HepG2 (cell line): ENCODE measurements at regions not wholly inside any gene's neighbourhood (a gene's known extent, or its start where the extent isn't known, plus 50 kb on each side); places are given as distances from the start of the nearest gene placed in this dataset.

Experiments
- BORCS8-MEF2B ChIP-seq: sonication (generic); formaldehyde crosslinking; IDR thresholded peaks from 2 replicates; pipeline ENCODE4 v1.8.0; 2022; ENCODE audit warnings: mild to moderate bottlenecking, missing genetic modification reagents
- CBX1 ChIP-seq: IDR thresholded peaks from one replicate; pipeline ENCODE4 v1.6.1; 2016; ENCODE audit warnings: antibody characterized with exemption, low read depth
- ELF3 ChIP-seq: IDR thresholded peaks from 2 replicates; pipeline ENCODE4 v1.6.1; 2016; ENCODE audit warnings: missing genetic modification reagents, missing compliant biosample characterization
- EZH2 ChIP-seq: conservative IDR thresholded peaks from 2 replicates; pipeline ENCODE4 v1.6.1; 2012; ENCODE audit warnings: mild to moderate bottlenecking, low read depth, low read length, moderate library complexity
- MXD1 ChIP-seq: sonication (generic); formaldehyde crosslinking; IDR thresholded peaks from 2 replicates; pipeline ENCODE4 v1.4.0; 2020; ENCODE audit warnings: mild to moderate bottlenecking, missing genetic modification reagents
- NFYB ChIP-seq: sonication (generic); formaldehyde crosslinking; IDR thresholded peaks from 2 replicates; pipeline ENCODE4 v1.4.0; 2020; ENCODE audit warnings: missing genetic modification reagents
- PHB2 ChIP-seq: fragments of 450-650 bp; IDR thresholded peaks from 2 replicates; pipeline ENCODE4 v1.6.1; 2018; ENCODE audit not compliant: partially characterized antibody
- PHF21A ChIP-seq: sonication (generic); formaldehyde crosslinking; IDR thresholded peaks from 2 replicates; pipeline ENCODE4 v1.5.0; 2020; ENCODE audit warnings: mild to moderate bottlenecking, missing genetic modification reagents
- SAFB2 ChIP-seq: sonication (generic); formaldehyde crosslinking; IDR thresholded peaks from 2 replicates; pipeline ENCODE4 v1.5.1; 2020; ENCODE audit warnings: missing genetic modification reagents, low read depth, mild to moderate bottlenecking, borderline replicate concordance
- SP140L ChIP-seq: sonication (generic); formaldehyde crosslinking; IDR thresholded peaks from 2 replicates; pipeline ENCODE4 v1.4.0; 2020; ENCODE audit warnings: missing genetic modification reagents, borderline replicate concordance
- TFDP1 ChIP-seq: IDR thresholded peaks from 2 replicates; pipeline ENCODE4 v1.6.1; 2016; ENCODE audit warnings: missing compliant biosample characterization, missing genetic modification reagents, borderline replicate concordance
- ZNF282 ChIP-seq: fragments of 450-650 bp; IDR thresholded peaks from 2 replicates; pipeline ENCODE4 v1.6.1; 2018; ENCODE audit not compliant: partially characterized antibody
- ZNF326 ChIP-seq: sonication (generic); formaldehyde crosslinking; IDR thresholded peaks from 2 replicates; pipeline ENCODE4 v1.4.0; 2020; ENCODE audit warnings: missing genetic modification reagents, borderline replicate concordance
- ZNF33B ChIP-seq: sonication (generic); formaldehyde crosslinking; IDR thresholded peaks from 2 replicates; pipeline ENCODE4 v1.5.1; 2020; ENCODE audit warnings: mild to moderate bottlenecking, missing genetic modification reagents
- ZNF496 ChIP-seq: sonication (generic); formaldehyde crosslinking; IDR thresholded peaks from 2 replicates; pipeline ENCODE4 v1.8.1; 2023; ENCODE audit warnings: mild to moderate bottlenecking, moderate library complexity, missing genetic modification reagents; ENCODE audit not compliant: insufficient replicate concordance
- ZNF720 ChIP-seq: sonication (generic); formaldehyde crosslinking; IDR thresholded peaks from 2 replicates; pipeline ENCODE4 v1.4.0; 2020; ENCODE audit warnings: missing genetic modification reagents
- TF ChIP-seq, protein P1 (sequence below): sonication (generic); formaldehyde crosslinking; IDR thresholded peaks from 2 replicates; pipeline ENCODE4 v1.5.1; 2020; ENCODE audit warnings: missing genetic modification reagents, mild to moderate bottlenecking, borderline replicate concordance
- TF ChIP-seq, protein P2 (sequence below): sonication (generic); formaldehyde crosslinking; IDR thresholded peaks from 2 replicates; pipeline ENCODE4 v1.5.0; 2020; ENCODE audit warnings: mild to moderate bottlenecking, missing genetic modification reagents, borderline replicate concordance
- TF ChIP-seq, protein P3 (sequence below): sonication (generic); IDR thresholded peaks from 2 replicates; pipeline ENCODE4 v1.6.1; 2016; ENCODE audit warnings: low read depth, borderline replicate concordance

DNA sequence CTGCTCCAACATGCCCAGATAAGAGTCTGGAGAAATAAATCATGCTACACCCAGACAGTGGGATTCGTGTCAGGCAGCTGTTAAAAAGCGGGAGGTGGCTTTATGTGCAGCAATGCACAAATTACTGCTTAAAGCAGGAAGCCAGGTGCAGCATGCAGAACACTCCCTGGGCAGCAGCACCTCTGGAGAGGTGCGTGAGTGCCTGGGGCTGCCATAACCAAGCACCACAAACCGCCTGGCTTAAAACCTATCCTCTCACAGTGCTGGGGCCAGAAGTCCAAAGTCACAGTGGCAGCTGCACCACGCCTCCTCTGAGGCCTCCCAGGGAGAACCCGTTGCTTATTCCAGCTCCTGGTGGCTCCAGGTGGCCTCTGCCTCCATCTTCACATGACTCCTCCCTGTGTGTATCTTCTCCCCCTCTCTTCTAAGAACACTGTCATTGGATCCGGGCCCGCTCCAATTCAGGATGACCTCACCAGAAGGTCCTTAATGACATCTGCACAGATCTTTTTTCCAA is 115.6 kb downstream of the SIK1 start (continued):
- TF ChIP-seq TFDP1 (CRISPR knock-in tag) = no peak
- no peak for TF ChIP-seq ZNF326 (CRISPR knock-in tag)
- no peak for TF ChIP-seq MXD1 (CRISPR knock-in tag)
- 0 out of 2 replicates have a peak, but pooled peaks have one; percentile 15 for TF ChIP-seq PHF21A (CRISPR knock-in tag)
- TF ChIP-seq, protein P1, sequence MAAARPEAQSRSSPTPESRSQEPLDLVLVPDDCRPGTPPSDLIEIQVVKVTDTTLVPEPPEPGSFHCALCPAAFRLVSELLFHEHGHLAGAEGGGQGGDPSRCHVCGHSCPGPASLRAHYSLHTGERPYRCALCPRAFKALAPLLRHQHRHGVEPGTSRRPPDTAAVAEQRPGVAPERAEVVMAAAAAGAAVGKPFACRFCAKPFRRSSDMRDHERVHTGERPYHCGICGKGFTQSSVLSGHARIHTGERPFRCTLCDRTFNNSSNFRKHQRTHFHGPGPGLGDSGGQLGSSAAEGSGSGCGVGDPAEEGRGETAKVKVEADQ (CRISPR knock-in tag) = no peak
- TF ChIP-seq NFYB = no peak
- TF ChIP-seq ZNF282 = no peak
- no peak for TF ChIP-seq ELF3
- no peak for TF ChIP-seq ZNF496
- TF ChIP-seq, protein P2, sequence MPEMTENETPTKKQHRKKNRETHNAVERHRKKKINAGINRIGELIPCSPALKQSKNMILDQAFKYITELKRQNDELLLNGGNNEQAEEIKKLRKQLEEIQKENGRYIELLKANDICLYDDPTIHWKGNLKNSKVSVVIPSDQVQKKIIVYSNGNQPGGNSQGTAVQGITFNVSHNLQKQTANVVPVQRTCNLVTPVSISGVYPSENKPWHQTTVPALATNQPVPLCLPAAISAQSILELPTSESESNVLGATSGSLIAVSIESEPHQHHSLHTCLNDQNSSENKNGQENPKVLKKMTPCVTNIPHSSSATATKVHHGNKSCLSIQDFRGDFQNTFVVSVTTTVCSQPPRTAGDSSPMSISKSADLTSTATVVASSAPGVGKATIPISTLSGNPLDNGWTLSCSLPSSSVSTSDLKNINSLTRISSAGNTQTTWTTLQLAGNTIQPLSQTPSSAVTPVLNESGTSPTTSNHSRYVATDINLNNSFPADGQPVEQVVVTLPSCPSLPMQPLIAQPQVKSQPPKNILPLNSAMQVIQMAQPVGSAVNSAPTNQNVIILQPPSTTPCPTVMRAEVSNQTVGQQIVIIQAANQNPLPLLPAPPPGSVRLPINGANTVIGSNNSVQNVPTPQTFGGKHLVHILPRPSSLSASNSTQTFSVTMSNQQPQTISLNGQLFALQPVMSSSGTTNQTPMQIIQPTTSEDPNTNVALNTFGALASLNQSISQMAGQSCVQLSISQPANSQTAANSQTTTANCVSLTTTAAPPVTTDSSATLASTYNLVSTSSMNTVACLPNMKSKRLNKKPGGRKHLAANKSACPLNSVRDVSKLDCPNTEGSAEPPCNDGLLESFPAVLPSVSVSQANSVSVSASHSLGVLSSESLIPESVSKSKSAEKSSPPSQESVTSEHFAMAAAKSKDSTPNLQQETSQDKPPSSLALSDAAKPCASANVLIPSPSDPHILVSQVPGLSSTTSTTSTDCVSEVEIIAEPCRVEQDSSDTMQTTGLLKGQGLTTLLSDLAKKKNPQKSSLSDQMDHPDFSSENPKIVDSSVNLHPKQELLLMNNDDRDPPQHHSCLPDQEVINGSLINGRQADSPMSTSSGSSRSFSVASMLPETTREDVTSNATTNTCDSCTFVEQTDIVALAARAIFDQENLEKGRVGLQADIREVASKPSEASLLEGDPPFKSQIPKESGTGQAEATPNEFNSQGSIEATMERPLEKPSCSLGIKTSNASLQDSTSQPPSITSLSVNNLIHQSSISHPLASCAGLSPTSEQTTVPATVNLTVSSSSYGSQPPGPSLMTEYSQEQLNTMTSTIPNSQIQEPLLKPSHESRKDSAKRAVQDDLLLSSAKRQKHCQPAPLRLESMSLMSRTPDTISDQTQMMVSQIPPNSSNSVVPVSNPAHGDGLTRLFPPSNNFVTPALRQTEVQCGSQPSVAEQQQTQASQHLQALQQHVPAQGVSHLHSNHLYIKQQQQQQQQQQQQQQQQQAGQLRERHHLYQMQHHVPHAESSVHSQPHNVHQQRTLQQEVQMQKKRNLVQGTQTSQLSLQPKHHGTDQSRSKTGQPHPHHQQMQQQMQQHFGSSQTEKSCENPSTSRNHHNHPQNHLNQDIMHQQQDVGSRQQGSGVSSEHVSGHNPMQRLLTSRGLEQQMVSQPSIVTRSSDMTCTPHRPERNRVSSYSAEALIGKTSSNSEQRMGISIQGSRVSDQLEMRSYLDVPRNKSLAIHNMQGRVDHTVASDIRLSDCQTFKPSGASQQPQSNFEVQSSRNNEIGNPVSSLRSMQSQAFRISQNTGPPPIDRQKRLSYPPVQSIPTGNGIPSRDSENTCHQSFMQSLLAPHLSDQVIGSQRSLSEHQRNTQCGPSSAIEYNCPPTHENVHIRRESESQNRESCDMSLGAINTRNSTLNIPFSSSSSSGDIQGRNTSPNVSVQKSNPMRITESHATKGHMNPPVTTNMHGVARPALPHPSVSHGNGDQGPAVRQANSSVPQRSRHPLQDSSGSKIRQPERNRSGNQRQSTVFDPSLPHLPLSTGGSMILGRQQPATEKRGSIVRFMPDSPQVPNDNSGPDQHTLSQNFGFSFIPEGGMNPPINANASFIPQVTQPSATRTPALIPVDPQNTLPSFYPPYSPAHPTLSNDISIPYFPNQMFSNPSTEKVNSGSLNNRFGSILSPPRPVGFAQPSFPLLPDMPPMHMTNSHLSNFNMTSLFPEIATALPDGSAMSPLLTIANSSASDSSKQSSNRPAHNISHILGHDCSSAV (CRISPR knock-in tag) = no peak
- no peak for TF ChIP-seq CBX1
- no peak for TF ChIP-seq BORCS8-MEF2B (CRISPR knock-in tag)
- TF ChIP-seq ZNF33B (CRISPR knock-in tag) = no peak
- no peak for TF ChIP-seq ZNF720 (CRISPR knock-in tag)
- no peak for TF ChIP-seq PHB2
- TF ChIP-seq, protein P3, sequence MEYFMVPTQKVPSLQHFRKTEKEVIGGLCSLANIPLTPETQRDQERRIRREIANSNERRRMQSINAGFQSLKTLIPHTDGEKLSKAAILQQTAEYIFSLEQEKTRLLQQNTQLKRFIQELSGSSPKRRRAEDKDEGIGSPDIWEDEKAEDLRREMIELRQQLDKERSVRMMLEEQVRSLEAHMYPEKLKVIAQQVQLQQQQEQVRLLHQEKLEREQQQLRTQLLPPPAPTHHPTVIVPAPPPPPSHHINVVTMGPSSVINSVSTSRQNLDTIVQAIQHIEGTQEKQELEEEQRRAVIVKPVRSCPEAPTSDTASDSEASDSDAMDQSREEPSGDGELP = peak; percentile 72; the same call in 1 of the 2 replicates
- TF ChIP-seq SAFB2 = no peak
- no peak for TF ChIP-seq SP140L (CRISPR knock-in tag)
- TF ChIP-seq EZH2 = no peak
